IPS-18c (cell line): ENCODE measurements at regions not wholly inside any gene's neighbourhood (a gene's known extent, or its start where the extent isn't known, plus 50 kb on each side); places are given as distances from the start of the nearest gene placed in this dataset.

ENCODE experiments used
- H3K4me3 ChIP-seq: 2 replicates; pipeline ENCODE4 v1.7.0; 2013; ENCODE audit warnings: low read depth, mild to moderate bottlenecking, low read length, moderate library complexity; ENCODE audit not compliant: insufficient read depth
- H3K9me3 ChIP-seq: one replicate; pipeline ENCODE4 v1.6.1; 2013; ENCODE audit warnings: mild to moderate bottlenecking, low read length, moderate library complexity; ENCODE audit not compliant: control insufficient read depth, insufficient read depth

GRCh38 chr3:124576565-124577493 lies 153.4 kb upstream of the UMPS start:
- H3K9me3 ChIP-seq: peaks cover 4% of the 10 kb centered on the region
- H3K4me3 ChIP-seq: no peak overlapping the region

- Histone ChIP-seq H3K9me3 (peaks cover 4% of the 10 kb centered on the region), H3K4me3 (no peak overlapping the region)
Measured at GRCh38 chr3:124577494-124578167, 152.6 kb upstream of the UMPS start.

- Histone ChIP-seq H3K9me3 (peaks cover 4% of the 10 kb centered on the region), H3K4me3 (no peak overlapping the region)
Measured at GRCh38 chr3:124579641-124580040, 150.6 kb upstream of the UMPS start.

GRCh38 chr3:124582196-124582595 lies 148.1 kb upstream of the UMPS start:
- H3K4me3 ChIP-seq: no peak overlapping the region

GRCh38 chr3:124582621-124583395 lies 147.4 kb upstream of the UMPS start:
- Histone ChIP-seq H3K4me3 (no peak overlapping the region), H3K9me3 (peaks cover 4% of the 10 kb centered on the region)

More at GRCh38 chr3:124582196-124582595, 148.1 kb upstream of the UMPS start:
- peaks cover 4% of the 10 kb centered on the region for H3K9me3 ChIP-seq

GRCh38 chr3:124584245-124584551 lies 146.1 kb upstream of the UMPS start:
- Histone ChIP-seq H3K9me3 (peaks cover 3% of the 10 kb centered on the region), H3K4me3 (peak overlapping the region; percentile 59)

GRCh38 chr3:124584552-124585391 lies 145.5 kb upstream of the UMPS start:
- H3K4me3 ChIP-seq: peak overlapping the region; percentile 59
- peaks cover 3% of the 10 kb centered on the region for H3K9me3 ChIP-seq

- Histone ChIP-seq H3K4me3 (peak overlapping the region; percentile 21), H3K9me3 (peaks cover 3% of the 10 kb centered on the region)
Measured at GRCh38 chr3:124586126-124587052, 143.9 kb upstream of the UMPS start.

GRCh38 chr3:124587053-124587408 lies 143.2 kb upstream of the UMPS start:
- peaks cover 3% of the 10 kb centered on the region for H3K9me3 ChIP-seq
- H3K4me3 ChIP-seq: no peak overlapping the region

- Histone ChIP-seq H3K9me3 (peaks cover 3% of the 10 kb centered on the region), H3K4me3 (no peak overlapping the region)
Measured at GRCh38 chr3:124588036-124588435, 142.2 kb upstream of the UMPS start.

- H3K4me3 ChIP-seq: no peak overlapping the region
- peaks cover 3% of the 10 kb centered on the region for H3K9me3 ChIP-seq
Measured at GRCh38 chr3:124588794-124589193, 141.5 kb upstream of the UMPS start.

- Histone ChIP-seq H3K4me3 (no peak overlapping the region), H3K9me3 (peaks cover 3% of the 10 kb centered on the region)
Measured at GRCh38 chr3:124591699-124592098, 138.6 kb upstream of the UMPS start.

GRCh38 chr3:124592658-124593441 lies 137.4 kb upstream of the UMPS start:
- Histone ChIP-seq H3K4me3 (no peak overlapping the region), H3K9me3 (peaks cover 3% of the 10 kb centered on the region)

GRCh38 chr3:124593442-124593829 lies 136.8 kb upstream of the UMPS start:
- H3K4me3 ChIP-seq: no peak overlapping the region
- peaks cover 2% of the 10 kb centered on the region for H3K9me3 ChIP-seq

GRCh38 chr3:124594581-124594980 lies 135.7 kb upstream of the UMPS start:
- no peak overlapping the region for H3K4me3 ChIP-seq
- H3K9me3 ChIP-seq: no peaks in the 10 kb centered on the region
